H1 (cell line): ENCODE measurements at regions not wholly inside any gene's neighbourhood (a gene's known extent, or its start where the extent isn't known, plus 50 kb on each side); places are given as distances from the start of the nearest gene placed in this dataset.

Experiments used
- CTCF ChIA-PET: fragments of 300-600 bp; sonication (Branson Sonifier 250); formaldehyde crosslinking; loops from one replicate; lab custom pipeline; 2021; ENCODE audit not compliant: partially characterized antibody; lab: Charles Lee
- POLR2A ChIA-PET: fragments of 300-600 bp; sonication (Branson Sonifier 250); formaldehyde crosslinking; loops from one replicate; lab custom pipeline; 2021; ENCODE audit warnings: inconsistent platforms; ENCODE audit not compliant: partially characterized antibody; lab: Charles Lee
- DNase-seq, 2 experiments: peaks; one replicate each; pipeline versions ENCODE4 v3.0.0 to v3.0.0-alpha.2; 2010 to 2022; ENCODE audit warnings: low spot score in 2 of 2, low read depth in 1 of 2, mixed read lengths in 1 of 2
- FAIRE-seq: peaks from 2 replicates; lab custom pipeline; 2011; peaks lifted over from hg19 to GRCh38; lab: Jason Lieb, UNC
- H2AFZ ChIP-seq: 2 replicates; pipeline ENCODE4 v1.8.1; 2012; ENCODE audit warnings: low read length, inconsistent platforms
- H2AK5ac ChIP-seq: 2 replicates; pipeline ENCODE4 v1.6.1; 2013; ENCODE audit warnings: low read depth, low read length
- H2BK120ac ChIP-seq: replicated peaks from 2 replicates; pipeline ENCODE3; 2013; ENCODE audit warnings: low read depth, low read length, inconsistent platforms
- H2BK12ac ChIP-seq: 2 replicates; pipeline ENCODE4 v1.6.1; 2013; ENCODE audit warnings: low read depth, low read length
- H2BK15ac ChIP-seq: 2 replicates; pipeline ENCODE4 v1.6.1; 2013; ENCODE audit warnings: low read length
- H2BK20ac ChIP-seq: 2 replicates; pipeline ENCODE4 v1.6.1; 2013; ENCODE audit warnings: low read length
- H2BK5ac ChIP-seq: 2 replicates; pipeline ENCODE4 v1.6.1; 2013; ENCODE audit warnings: low read depth, low read length
- H3K14ac ChIP-seq: 2 replicates; pipeline ENCODE4 v1.6.1; 2013; ENCODE audit warnings: inconsistent platforms; ENCODE audit not compliant: insufficient read length
- H3K18ac ChIP-seq: 2 replicates; pipeline ENCODE4 v1.6.1; 2013; ENCODE audit warnings: low read length; ENCODE audit errors: extremely low read depth
- H3K23ac ChIP-seq: 2 replicates; pipeline ENCODE4 v1.6.1; 2013; ENCODE audit warnings: inconsistent platforms; ENCODE audit not compliant: insufficient read length
- H3K23me2 ChIP-seq: 2 replicates; pipeline ENCODE4 v1.6.1; 2013; ENCODE audit warnings: low read depth, low read length
- H3K27ac ChIP-seq: 2 replicates; pipeline ENCODE4 v1.6.1; 2011; ENCODE audit warnings: low read depth, low read length, inconsistent platforms
- H3K27me3 ChIP-seq, 4 experiments: replicated peaks in 1 of 4; 1 replicate in 1 of 4; 2 replicates in 3 of 4; pipeline versions ENCODE4 v1.6.1 to v1.8.1; 2011 to 2013; ENCODE audit warnings: low read length in 3 of 4, mild to moderate bottlenecking in 3 of 4, inconsistent platforms in 2 of 4, mixed read lengths in 2 of 4, moderate library complexity in 1 of 4; ENCODE audit not compliant: control insufficient read depth in 3 of 4, insufficient read depth in 3 of 4; ENCODE audit errors: extremely low read depth in 1 of 4
- H3K36me3 ChIP-seq, 4 experiments: 2 replicates each; pipeline versions ENCODE4 v1.6.1 to v1.8.1; 2011 to 2013; ENCODE audit warnings: mild to moderate bottlenecking in 4 of 4, low read length in 3 of 4, moderate library complexity in 2 of 4, control low read depth in 1 of 4, inconsistent platforms in 1 of 4; ENCODE audit not compliant: insufficient read depth in 4 of 4, control insufficient read depth in 2 of 4
- H3K4ac ChIP-seq: replicated peaks from 2 replicates; pipeline ENCODE3; 2013; ENCODE audit warnings: low read length, low read depth, mixed read lengths, inconsistent platforms; ENCODE audit not compliant: insufficient read length
- H3K4me1 ChIP-seq, 4 experiments: replicated peaks in 1 of 4; 1 replicate in 1 of 4; 2 replicates in 3 of 4; pipeline versions ENCODE4 v1.6.1 to v1.8.1; 2011 to 2013; ENCODE audit warnings: low read length in 3 of 4, inconsistent platforms in 2 of 4, mixed read lengths in 1 of 4; ENCODE audit not compliant: insufficient read depth in 4 of 4, control insufficient read depth in 3 of 4
- H3K4me2 ChIP-seq, 2 experiments: 2 replicates each; pipeline versions ENCODE4 v1.6.1 to v1.8.1; 2011 to 2013; ENCODE audit warnings: low read depth in 2 of 2, low read length in 2 of 2, control low read depth in 1 of 2, inconsistent platforms in 1 of 2, mild to moderate bottlenecking in 1 of 2; ENCODE audit not compliant: insufficient read depth in 1 of 2
- H3K4me3 ChIP-seq, 4 experiments: fragments of 200-600, 300-600 bp in 1 of 4; sonication (generic), shearing (Covaris generic), sonication (Bioruptor Twin) in 1 of 4; 2 replicates each; pipeline versions ENCODE4 v1.5.1 to v1.8.1; 2011 to 2016; ENCODE audit warnings: low read length in 4 of 4, low read depth in 3 of 4, control low read depth in 2 of 4, inconsistent platforms in 2 of 4, mild to moderate bottlenecking in 2 of 4, mixed read lengths in 1 of 4, moderate library complexity in 1 of 4; ENCODE audit not compliant: insufficient read depth in 2 of 4; ENCODE audit errors: extremely low read depth in 1 of 4
- H3K56ac ChIP-seq: replicated peaks from 2 replicates; pipeline ENCODE3; 2013; ENCODE audit warnings: low read depth, mild to moderate bottlenecking, mixed read lengths, low read length, inconsistent platforms; ENCODE audit not compliant: insufficient read length
- H3K79me1 ChIP-seq: 2 replicates; pipeline ENCODE4 v1.6.1; 2013; ENCODE audit warnings: low read depth, low read length, control low read depth
- H3K79me2 ChIP-seq, 2 experiments: 2 replicates each; pipeline versions ENCODE4 v1.6.1 to v1.8.1; 2012 to 2013; ENCODE audit warnings: low read length in 2 of 2, mild to moderate bottlenecking in 2 of 2, inconsistent platforms in 1 of 2; ENCODE audit not compliant: insufficient read depth in 2 of 2, control insufficient read depth in 1 of 2
- H3K9ac ChIP-seq, 4 experiments: replicated peaks in 1 of 4; 1 replicate in 1 of 4; 2 replicates in 3 of 4; pipeline versions ENCODE4 v1.6.1 to v1.8.1; 2011 to 2013; ENCODE audit warnings: low read depth in 3 of 4, low read length in 3 of 4, control low read depth in 2 of 4, mild to moderate bottlenecking in 2 of 4, moderate library complexity in 2 of 4, inconsistent platforms in 1 of 4; ENCODE audit errors: extremely low read depth in 1 of 4
- H3K9me3 ChIP-seq, 2 experiments: 2 replicates each; pipeline versions ENCODE4 v1.6.1 to v1.8.1; 2012 to 2013; ENCODE audit warnings: mild to moderate bottlenecking in 2 of 2, moderate library complexity in 2 of 2, control low read depth in 1 of 2, inconsistent platforms in 1 of 2, low read depth in 1 of 2, low read length in 1 of 2, mixed read lengths in 1 of 2; ENCODE audit not compliant: insufficient read depth in 2 of 2
- H4K20me1 ChIP-seq, 2 experiments: replicated peaks in 1 of 2; 2 replicates each; pipeline versions ENCODE3 to v1.8.1; 2011 to 2013; ENCODE audit warnings: inconsistent platforms in 2 of 2, low read length in 2 of 2, mild to moderate bottlenecking in 1 of 2; ENCODE audit not compliant: insufficient read depth in 2 of 2, control insufficient read depth in 1 of 2
- H4K5ac ChIP-seq: 2 replicates; pipeline ENCODE4 v1.6.1; 2013; ENCODE audit warnings: low read length, low read depth, mixed read lengths, inconsistent platforms; ENCODE audit not compliant: insufficient read length
- H4K8ac ChIP-seq: 2 replicates; pipeline ENCODE4 v1.8.0; 2013; ENCODE audit warnings: mild to moderate bottlenecking, moderate library complexity, low read length, inconsistent platforms; ENCODE audit not compliant: insufficient read depth; ENCODE audit errors: extremely low read depth
- H4K91ac ChIP-seq: replicated peaks from 2 replicates; pipeline ENCODE3; 2013; ENCODE audit warnings: low read length, mixed read lengths, inconsistent platforms; ENCODE audit not compliant: insufficient read length
- ASH2L ChIP-seq: fragments of 200-600, 300-600 bp; sonication (generic); IDR thresholded peaks from one replicate; pipeline ENCODE4 v1.7.1; 2017; ENCODE audit warnings: low read length
- CHD2 ChIP-seq: IDR thresholded peaks from 2 replicates; pipeline ENCODE4 v1.6.1; 2012; ENCODE audit warnings: low read length, improper control_type of control experiment
- MAFK ChIP-seq: IDR thresholded peaks from 2 replicates; pipeline ENCODE4 v1.6.1; 2012; ENCODE audit warnings: low read depth, mild to moderate bottlenecking, improper control_type of control experiment, low read length
- TAF1 ChIP-seq: IDR thresholded peaks from 2 replicates; pipeline ENCODE4 v1.6.1; 2011; ENCODE audit warnings: mild to moderate bottlenecking, low read depth, low read length

DNA sequence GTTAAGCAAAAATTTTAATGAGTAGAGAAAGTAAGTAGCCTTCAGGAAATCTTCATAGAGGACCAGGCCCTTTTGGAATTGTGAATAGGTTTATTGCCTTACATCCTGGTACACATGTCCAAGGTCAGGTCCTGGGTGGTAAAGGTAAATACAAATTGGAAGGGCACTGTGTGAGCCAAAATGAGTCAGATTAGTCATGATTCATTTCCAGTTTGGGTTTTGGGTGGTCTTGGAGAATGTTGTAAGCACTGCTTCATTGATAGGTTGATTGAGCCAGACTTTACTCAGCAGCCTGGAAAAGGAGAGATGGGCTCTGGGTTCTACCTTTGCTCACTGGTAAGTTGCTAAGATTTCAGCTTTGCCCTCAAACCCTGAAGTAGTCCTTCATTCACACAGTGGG lies 82.5 kb upstream of the ZNF169 start:
- H3K27ac ChIP-seq: no peak overlapping the region
- no peaks in the 10 kb centered on the region for H3K27me3 ChIP-seq
- no peak overlapping the region for H3K56ac ChIP-seq
- H3K79me2 ChIP-seq: peaks cover 23 to 84% of the 10 kb centered on the region in 2 experiments
- H4K91ac ChIP-seq: no peak overlapping the region
- no peak overlapping the region for H2AFZ ChIP-seq
- H3K79me1 ChIP-seq: no peaks in the 10 kb centered on the region
- no peak overlapping the region for H3K9ac ChIP-seq
- no peak overlapping the region for H2BK20ac ChIP-seq
- no peak overlapping the region for H2BK5ac ChIP-seq
- peaks cover 2 to 44% (median 22%) of the 10 kb centered on the region in 4 experiments; a peak in 5 of 8 replicates for H3K36me3 ChIP-seq
- H3K14ac ChIP-seq: no peak overlapping the region
- no peak overlapping the region for H3K4me2 ChIP-seq
- FAIRE-seq (no peak), DNase-seq (no peak)
- no peak overlapping the region for H3K4me3 ChIP-seq
- no peak overlapping the region for H4K8ac ChIP-seq
- CTCF ChIA-PET: interaction anchor here (1.3 kb wide), 1 partner anchor 162 kb away, joined by 4 read pairs; no protein-coding TSS in a partner anchor
- peaks cover 25 to 32% of the 10 kb centered on the region in 2 experiments for H4K20me1 ChIP-seq
- H3K23me2 ChIP-seq: no peaks in the 10 kb centered on the region
- no peak overlapping the region for H3K4ac ChIP-seq
- no peak overlapping the region for H3K18ac ChIP-seq
- H2BK12ac ChIP-seq: no peak overlapping the region
- H4K5ac ChIP-seq: no peak overlapping the region
- POLR2A ChIA-PET: interaction anchor here (1.6 to 4.0 kb wide), 2 partner anchors 9 to 111 kb away, joined by 3 to 34 read pairs; no protein-coding TSS in a partner anchor
- H2BK120ac ChIP-seq: no peak overlapping the region
- H2BK15ac ChIP-seq: no peak overlapping the region
- H3K4me1 ChIP-seq: peaks cover 0 to 12% (median under 1%) of the 10 kb centered on the region in 4 experiments; a peak in 2 of 7 replicates
- H3K9me3 ChIP-seq: no peaks in the 10 kb centered on the region
- no peak overlapping the region for H2AK5ac ChIP-seq
- H3K23ac ChIP-seq: no peak overlapping the region
- TF ChIP-seq MAFK (no peak), TAF1 (no peak), CHD2 (no peak), ASH2L (no peak)
